ENCODE measurements at regions not wholly inside any gene's neighbourhood (a gene's known extent, or its start where the extent isn't known, plus 50 kb on each side); places are given as distances from the start of the nearest gene placed in this dataset.

DNA sequence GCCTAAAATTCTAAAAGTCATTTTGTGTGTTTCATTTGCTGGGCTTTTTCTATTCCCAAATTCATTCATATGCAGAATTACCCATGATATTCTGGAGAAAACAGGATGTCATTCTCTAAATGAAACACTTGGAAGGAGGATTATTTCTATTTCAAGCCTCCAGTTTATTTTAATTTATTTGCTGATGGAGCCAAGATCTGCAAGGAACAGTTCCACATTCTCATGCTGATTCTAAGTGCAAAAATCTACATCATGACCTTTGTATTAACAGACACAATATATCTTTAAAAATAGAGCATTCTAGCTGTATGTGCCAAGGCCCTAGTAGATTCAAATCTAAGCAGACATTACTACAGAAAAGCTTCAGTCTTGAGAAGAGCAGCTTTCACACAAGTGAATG is 51.3 kb upstream of the KCND2 start:
- DNase-seq: no peak
